ENCODE measurements at regions not wholly inside any gene's neighbourhood (a gene's known extent, or its start where the extent isn't known, plus 50 kb on each side); places are given as distances from the start of the nearest gene placed in this dataset.
"Not testable (repeated sequence)": the region's sequence is repeated elsewhere in the genome, so short reads cannot be mapped to it uniquely, and the experiment has no call there.

DNA sequence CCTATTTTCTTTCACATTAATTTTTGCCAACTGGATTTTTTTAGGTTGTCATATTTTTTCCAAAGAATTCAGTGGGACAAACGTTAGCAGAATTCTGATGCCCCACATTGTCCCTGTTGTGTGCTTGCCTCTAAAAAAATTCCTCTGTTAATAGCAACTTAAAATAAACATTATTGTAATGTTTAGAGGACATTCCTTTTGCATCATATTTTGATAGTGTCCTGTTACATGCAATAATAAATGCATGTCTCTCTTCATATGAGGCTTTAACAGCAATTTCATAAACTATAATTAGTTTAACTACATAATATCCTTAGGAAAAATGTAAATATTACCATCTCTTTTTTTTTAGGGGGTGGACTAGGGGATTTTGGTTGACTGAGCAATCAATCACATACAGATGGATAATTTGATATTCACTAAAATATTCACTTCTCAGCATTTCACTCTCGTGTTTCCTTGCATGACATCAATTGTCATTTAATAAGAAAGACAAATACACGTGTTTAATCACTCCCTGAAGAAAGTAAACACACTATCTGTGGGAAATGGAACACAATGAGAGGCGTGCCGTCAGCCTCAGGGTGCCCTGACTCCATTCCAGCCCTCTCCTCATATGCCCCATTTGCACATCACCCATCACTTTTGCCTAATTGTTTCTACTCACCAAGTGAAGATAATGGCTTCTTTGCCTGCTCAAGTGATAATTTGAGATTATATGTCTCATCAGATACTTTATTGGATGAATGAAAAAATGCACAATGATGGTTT lies 110.3 kb upstream of the SPATA31A3 start:
- intact Hi-C loops (cut with DNase I, micrococcal nuclease); POLR2A ChIA-PET; H3K4me1 Mint-ChIP-seq; H3K36me3 Mint-ChIP-seq (ENCODE audit: low read depth); CTCF ChIA-PET; H3K27me3 Mint-ChIP-seq; H3K27ac Mint-ChIP-seq; H3K9me3 Mint-ChIP-seq (ENCODE audit: low read depth); H3K4me3 Mint-ChIP-seq; DNase-seq; ATAC-seq: not testable (repeated sequence)

DNA sequence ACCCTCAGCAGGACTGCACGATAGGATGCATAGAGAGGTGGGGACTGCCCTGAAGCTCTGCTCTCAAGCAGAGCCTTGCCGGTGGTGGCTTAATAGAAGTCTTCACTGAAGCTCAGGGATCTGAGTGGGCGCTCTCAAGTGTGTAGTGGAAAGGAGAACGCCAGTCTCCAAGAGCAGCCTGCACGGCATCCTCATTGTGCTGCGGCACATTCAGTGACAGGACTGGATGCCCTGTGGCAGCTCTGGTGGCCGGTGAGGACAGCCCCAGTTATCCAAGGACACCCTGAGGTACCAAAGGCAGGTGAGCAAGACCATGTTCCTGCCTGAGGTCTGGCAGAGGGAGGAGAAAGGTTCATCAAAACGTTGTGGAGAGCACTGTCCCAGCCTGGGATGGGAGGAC lies 98.8 kb upstream of the SPATA31A3 start:
- H3K27me3 Mint-ChIP-seq; H3K4me3 Mint-ChIP-seq; DNase-seq; intact Hi-C loops (cut with DNase I, micrococcal nuclease); H3K4me1 Mint-ChIP-seq; ATAC-seq; POLR2A ChIA-PET; H3K9me3 Mint-ChIP-seq (ENCODE audit: low read depth); CTCF ChIA-PET; H3K27ac Mint-ChIP-seq; H3K36me3 Mint-ChIP-seq (ENCODE audit: low read depth): not testable (repeated sequence)

DNA sequence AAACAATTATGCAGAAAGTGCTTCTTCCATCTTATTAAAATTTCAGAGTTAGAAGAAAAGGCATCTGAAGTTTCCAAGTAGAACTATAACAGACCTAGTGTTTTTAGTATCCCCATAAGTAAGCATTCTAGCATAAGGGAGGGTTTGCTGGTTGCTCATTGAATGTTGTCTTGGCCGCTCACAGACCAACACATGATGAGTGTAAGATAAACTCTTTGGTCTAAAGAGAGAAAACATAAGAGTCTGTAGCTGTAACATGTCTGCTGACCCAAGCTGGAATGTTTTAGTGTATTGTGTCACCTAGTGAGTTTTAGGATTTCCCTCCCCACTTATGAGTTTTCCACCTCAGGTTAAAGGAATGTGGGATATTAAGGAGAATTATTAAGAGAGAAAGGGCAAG lies 94.5 kb upstream of the SPATA31A3 start:
- H3K9me3 Mint-ChIP-seq (ENCODE audit: low read depth); H3K4me1 Mint-ChIP-seq; CTCF ChIA-PET; DNase-seq; H3K27ac Mint-ChIP-seq; H3K4me3 Mint-ChIP-seq; H3K36me3 Mint-ChIP-seq (ENCODE audit: low read depth); intact Hi-C loops (cut with DNase I, micrococcal nuclease); POLR2A ChIA-PET; H3K27me3 Mint-ChIP-seq; ATAC-seq: not testable (repeated sequence)

DNA sequence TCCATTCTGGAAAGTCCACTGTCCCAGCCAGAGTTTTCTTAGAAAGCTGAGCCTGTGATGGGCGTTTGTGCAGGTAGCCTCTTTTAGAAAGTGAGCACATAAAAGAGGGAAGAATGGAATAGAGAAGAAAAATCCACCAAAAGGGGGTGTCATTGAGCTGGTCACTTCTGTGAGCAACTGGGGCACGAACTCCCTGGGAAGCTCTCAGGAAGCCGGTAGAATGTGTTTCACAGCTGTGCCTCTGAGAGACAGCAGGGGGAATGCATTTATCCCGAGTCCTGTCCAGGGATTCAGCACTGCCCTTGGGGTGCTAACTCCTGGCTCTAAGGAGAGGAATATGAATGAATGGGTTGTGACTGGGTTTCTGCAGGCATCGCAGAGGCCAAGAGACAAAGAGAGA lies 73.8 kb upstream of the SPATA31A3 start:
- POLR2A ChIA-PET; H3K27ac Mint-ChIP-seq; H3K36me3 Mint-ChIP-seq (ENCODE audit: low read depth); intact Hi-C loops (cut with DNase I, micrococcal nuclease); H3K27me3 Mint-ChIP-seq; ATAC-seq; DNase-seq; CTCF ChIA-PET; H3K9me3 Mint-ChIP-seq (ENCODE audit: low read depth); H3K4me3 Mint-ChIP-seq; H3K4me1 Mint-ChIP-seq: not testable (repeated sequence)

DNA sequence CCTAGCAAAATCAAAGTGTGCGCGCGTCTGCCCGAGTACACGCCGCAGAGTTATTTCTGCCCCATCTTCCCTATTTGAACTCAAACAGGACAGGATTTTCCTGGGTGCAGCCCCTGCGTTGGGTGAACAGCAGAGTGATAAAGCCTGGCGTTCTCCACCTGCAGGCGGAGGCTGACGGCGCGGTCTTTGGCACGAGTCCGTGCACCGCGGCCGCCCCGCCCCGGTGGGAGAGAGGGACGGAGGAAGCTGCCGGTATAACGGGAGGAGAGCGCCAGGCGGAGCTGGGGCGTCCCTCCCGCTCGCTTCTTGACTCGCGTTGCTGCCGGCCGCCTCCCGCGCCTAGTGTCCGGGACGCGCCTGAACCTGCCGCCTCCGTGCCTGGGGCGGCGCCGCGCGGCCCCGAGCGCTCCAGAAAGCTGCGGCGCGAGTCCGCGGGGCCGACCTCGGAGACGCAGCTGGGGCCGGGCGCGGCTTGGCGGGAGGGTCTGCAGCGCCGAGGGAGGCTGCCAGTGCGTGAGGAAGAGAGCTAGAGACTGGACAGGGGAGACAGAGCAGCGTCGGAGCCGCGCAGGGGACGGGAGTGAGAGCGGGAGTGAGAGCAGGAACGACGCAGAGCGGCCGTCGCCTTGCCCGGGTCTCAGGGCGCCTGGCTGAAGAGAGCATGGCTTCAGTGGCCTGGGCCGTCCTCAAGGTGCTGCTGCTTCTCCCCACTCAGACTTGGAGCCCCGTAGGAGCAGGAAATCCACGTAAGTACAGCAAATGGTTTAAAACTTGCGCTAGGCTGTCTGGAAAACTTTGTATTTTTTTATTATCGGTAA lies 66.8 kb upstream of the SPATA31A3 start:
- intact Hi-C loops (cut with DNase I, micrococcal nuclease); POLR2A ChIA-PET; H3K9me3 Mint-ChIP-seq (ENCODE audit: low read depth): not testable (repeated sequence)

More for the DNA sequence above, 66.8 kb upstream of the SPATA31A3 start:
- CTCF ChIA-PET; H3K4me1 Mint-ChIP-seq; H3K27me3 Mint-ChIP-seq; H3K36me3 Mint-ChIP-seq (ENCODE audit: low read depth); H3K4me3 Mint-ChIP-seq; H3K27ac Mint-ChIP-seq; ATAC-seq: not testable (repeated sequence)
- DNase-seq, result peak; percentile 28
